HUES64 (cell line): ENCODE measurements at regions not wholly inside any gene's neighbourhood (a gene's known extent, or its start where the extent isn't known, plus 50 kb on each side); places are given as distances from the start of the nearest gene placed in this dataset.

Source experiments
- H3K27ac ChIP-seq: 2 replicates; pipeline ENCODE4 v1.7.0; 2013; ENCODE audit warnings: low read depth, low read length, inconsistent platforms
- H3K27me3 ChIP-seq: 2 replicates; pipeline ENCODE4 v1.6.1; 2013; ENCODE audit warnings: mild to moderate bottlenecking, low read length; ENCODE audit not compliant: insufficient read depth
- H3K36me3 ChIP-seq: 2 replicates; pipeline ENCODE4 v1.6.1; 2013; ENCODE audit warnings: mild to moderate bottlenecking, low read length; ENCODE audit not compliant: insufficient read depth
- H3K4me1 ChIP-seq: 2 replicates; pipeline ENCODE4 v1.6.1; 2013; ENCODE audit warnings: mild to moderate bottlenecking, low read length, moderate library complexity; ENCODE audit not compliant: insufficient read depth
- H3K4me3 ChIP-seq: 2 replicates; pipeline ENCODE4 v1.5.1; 2013; ENCODE audit warnings: mild to moderate bottlenecking, low read length, moderate library complexity
- H3K9ac ChIP-seq: 2 replicates; pipeline ENCODE4 v1.6.1; 2013; ENCODE audit warnings: mild to moderate bottlenecking, low read depth, low read length
- H3K9me3 ChIP-seq: 2 replicates; pipeline ENCODE4 v1.6.1; 2013; ENCODE audit warnings: low read depth, low read length; ENCODE audit not compliant: insufficient read depth
- WGBS: fragments of 150-250, 120-280 bp; methylation state at CpG from one replicate; pipeline ENCODE4 v1.1.7; 2013; ENCODE audit warnings: missing lambda C conversion rate; 5-methylcytosine and 5-hydroxymethylcytosine counted together

DNA sequence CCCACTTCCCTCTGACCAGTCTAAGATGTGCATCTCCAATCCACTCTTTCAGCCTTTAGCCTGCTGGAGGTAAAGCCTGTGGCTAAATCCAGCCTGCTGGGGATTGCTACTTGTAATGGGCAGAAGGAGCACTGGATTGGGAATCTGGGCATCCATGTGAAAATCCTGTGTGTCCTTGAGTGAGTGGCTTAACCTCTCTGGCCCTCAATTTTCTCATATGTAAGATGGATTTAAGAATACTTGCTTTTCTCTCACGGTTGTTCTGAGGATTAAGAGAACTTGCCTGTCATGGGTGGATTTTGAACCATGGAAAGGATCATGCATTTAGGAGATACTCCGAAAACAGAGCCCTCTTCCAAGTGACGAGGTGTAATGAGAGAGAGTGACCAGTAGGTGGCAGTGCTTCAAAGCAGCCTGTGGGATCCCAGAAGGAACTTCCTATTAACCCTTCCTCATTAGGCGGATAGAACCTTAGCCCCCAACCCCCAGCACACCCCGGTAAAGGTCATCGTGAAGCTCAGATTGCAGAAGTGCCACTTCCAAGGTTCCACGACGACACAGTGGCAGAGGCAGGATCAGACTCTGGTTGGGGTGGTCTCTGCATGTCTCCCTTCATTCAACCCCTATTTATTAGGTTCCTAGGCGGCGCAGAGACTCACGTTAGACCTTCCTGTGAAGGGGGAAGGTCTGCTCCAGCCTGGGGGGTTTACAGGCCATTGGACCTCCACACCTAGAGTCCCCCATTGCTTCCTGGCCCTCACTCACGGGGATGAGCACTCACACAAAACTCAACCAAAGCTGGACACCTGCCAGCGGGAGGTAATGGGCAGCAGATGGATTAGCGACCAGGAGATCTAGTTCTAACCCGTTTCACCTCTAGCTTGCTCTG lies 68.7 kb upstream of the ZNF618 start:
- Histone ChIP-seq H3K4me1 (no peaks in the 10 kb centered on the region), H3K9me3 (no peaks in the 10 kb centered on the region), H3K4me3 (no peak overlapping the region), H3K9ac (no peak overlapping the region), H3K36me3 (no peaks in the 10 kb centered on the region), H3K27me3 (no peaks in the 10 kb centered on the region), H3K27ac (no peak overlapping the region)
- 48% methylated on average over 15 of the region's 15 CpGs for WGBS

DNA sequence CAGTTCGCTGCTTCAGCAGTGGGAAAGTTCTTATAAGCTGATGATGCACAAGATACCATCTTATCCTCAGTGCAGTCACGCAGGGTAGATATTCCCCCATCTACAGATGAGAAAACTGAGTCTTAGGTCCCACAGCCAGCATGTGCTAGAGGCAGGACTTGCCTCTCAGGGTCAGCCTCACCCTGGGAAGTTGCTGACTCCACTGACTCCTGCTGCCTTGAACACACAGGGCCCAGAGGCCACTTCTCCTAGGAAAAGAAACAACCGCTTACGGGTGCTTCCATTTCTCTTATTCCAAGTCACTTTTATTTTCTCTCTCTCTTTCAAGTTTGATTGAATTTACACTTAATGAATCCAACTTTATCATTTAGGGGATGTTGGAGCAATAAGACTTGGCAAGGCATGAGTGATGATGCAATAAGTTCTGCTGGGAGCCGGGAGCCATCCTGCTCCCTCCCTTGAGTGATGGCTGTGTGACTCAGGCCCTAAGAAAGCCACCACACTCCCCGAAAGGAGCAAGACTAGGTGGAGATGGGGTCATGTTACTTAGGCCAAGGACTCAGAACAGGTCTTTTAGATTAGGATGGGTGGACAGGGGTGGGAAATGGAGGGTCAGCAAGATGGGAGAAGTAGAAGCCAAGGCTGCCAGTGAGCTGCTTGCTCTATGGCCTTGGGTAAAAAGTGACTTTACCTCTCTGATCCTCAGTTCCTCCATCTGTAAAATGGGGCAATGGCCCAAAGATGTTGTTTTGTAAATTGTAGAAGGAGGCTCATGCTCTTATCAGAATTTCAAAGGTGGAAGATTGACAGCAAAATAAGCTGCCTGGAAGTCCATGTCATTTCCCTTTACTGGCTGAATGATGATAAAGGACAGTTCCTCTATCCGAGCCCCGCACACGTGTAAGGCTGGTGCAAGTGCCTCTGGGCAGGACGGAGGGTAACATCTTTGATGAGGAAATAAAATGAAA lies 67.4 kb upstream of the ZNF618 start:
- no peaks in the 10 kb centered on the region for H3K36me3 ChIP-seq
- H3K27me3 ChIP-seq = no peaks in the 10 kb centered on the region
- H3K27ac ChIP-seq = no peak overlapping the region
- H3K9me3 ChIP-seq = no peaks in the 10 kb centered on the region
- 90% methylated on average over 10 of the region's 10 CpGs for WGBS
- no peaks in the 10 kb centered on the region for H3K4me1 ChIP-seq
- no peak overlapping the region for H3K4me3 ChIP-seq
- no peak overlapping the region for H3K9ac ChIP-seq

DNA sequence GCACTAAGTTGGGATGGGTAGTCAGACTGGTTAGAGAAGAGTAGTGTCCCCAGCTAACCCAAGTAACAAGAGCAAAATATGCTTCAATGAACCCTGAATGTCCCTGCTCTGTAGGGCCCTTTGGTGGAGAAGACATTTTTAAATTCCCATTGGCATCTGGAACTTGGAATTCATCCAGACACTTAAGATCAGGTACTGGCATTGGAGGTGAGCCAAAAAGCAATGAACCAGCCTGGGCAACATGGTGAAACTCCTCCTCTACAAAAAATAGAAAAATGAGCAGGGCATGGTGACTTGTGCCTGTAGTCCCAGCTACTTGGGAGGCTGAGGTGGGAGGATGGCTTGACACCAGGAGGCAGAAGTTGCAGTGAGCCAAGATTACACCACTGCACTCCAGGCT lies 58.9 kb upstream of the ZNF618 start:
- Histone ChIP-seq H3K9ac (no peak overlapping the region), H3K27ac (no peak overlapping the region), H3K36me3 (no peaks in the 10 kb centered on the region)

DNA sequence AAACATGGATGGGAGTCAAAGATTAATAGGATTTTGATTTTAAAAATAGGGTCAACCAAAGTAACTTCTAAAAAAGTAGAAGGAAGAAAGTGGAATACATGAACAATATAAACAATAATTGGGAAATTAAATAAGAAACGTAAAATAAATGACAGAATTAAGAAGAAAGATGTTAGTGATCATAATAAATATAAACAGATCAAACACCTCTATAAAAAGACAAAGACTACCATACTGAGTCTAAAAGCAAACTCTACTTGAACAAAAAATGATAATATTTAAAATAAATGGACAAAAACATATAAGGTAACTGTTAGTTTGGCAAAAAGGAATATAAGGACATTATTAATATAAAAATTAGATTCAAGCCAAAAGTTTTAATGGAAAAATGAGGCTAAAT lies 57.7 kb upstream of the ZNF618 start:
- H3K27ac ChIP-seq = no peak overlapping the region

More for the DNA sequence above, 58.9 kb upstream of the ZNF618 start:
- Histone ChIP-seq H3K4me3 (no peak overlapping the region), H3K27me3 (peaks cover 9% of the 10 kb centered on the region; the same call in 1 of the 2 replicates), H3K4me1 (no peaks in the 10 kb centered on the region), H3K9me3 (no peaks in the 10 kb centered on the region)

DNA sequence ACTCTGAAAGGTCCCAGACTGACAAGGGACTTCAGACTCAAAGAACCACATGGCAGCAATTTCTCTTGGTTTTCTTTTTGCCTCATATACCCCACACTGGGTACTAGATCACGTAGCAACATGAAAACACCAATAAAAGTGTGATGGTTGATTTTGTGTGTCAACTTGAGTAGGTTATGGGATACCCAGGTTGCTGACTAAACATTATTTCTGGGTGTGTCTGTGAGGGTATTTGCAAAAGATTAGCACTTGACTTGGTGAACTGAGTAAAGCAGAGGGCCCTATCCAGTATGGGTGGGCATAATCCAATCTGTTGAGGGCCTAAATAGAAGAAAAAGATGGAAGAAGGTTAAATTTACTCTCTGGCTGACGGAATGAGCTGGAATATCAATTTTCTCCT lies 53.8 kb upstream of the ZNF618 start:
- Histone ChIP-seq H3K36me3 (no peaks in the 10 kb centered on the region), H3K4me3 (no peak overlapping the region), H3K27me3 (peaks cover 9% of the 10 kb centered on the region; the same call in 1 of the 2 replicates), H3K9me3 (no peaks in the 10 kb centered on the region), H3K27ac (no peak overlapping the region), H3K4me1 (no peaks in the 10 kb centered on the region), H3K9ac (no peak overlapping the region)
- 95% methylated on average over 2 of the region's 2 CpGs for WGBS

More for the DNA sequence above, 57.7 kb upstream of the ZNF618 start:
- no peaks in the 10 kb centered on the region for H3K4me1 ChIP-seq
- H3K36me3 ChIP-seq = no peaks in the 10 kb centered on the region
- no peaks in the 10 kb centered on the region for H3K9me3 ChIP-seq
- peaks cover 9% of the 10 kb centered on the region; the same call in 1 of the 2 replicates for H3K27me3 ChIP-seq
- no peak overlapping the region for H3K4me3 ChIP-seq
- no peak overlapping the region for H3K9ac ChIP-seq
- WGBS = no CpG with 5 or more reads among the region's 1 CpG

DNA sequence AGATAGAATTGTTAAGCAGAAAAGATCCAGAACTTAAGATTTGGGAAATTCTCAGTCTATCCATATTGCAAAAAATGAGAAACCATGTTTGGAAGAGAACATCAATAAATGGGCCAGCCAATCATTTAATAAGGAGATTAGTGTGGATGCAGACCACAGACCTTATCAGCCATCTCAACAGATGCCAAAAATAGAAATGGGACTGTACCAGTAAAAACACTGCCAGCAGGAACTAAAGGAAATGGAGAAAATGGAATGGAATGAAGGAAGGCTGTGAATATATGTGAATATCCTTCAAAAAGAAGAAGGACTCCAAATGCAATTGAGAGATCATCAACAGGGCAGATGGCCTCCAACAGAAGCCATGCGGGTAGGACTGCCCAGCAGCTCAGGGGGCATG lies 52.7 kb upstream of the ZNF618 start:
- Histone ChIP-seq H3K27me3 (peaks cover 9% of the 10 kb centered on the region; the same call in 1 of the 2 replicates), H3K9me3 (no peaks in the 10 kb centered on the region), H3K4me3 (no peak overlapping the region), H3K36me3 (no peaks in the 10 kb centered on the region), H3K4me1 (no peaks in the 10 kb centered on the region), H3K27ac (no peak overlapping the region), H3K9ac (no peak overlapping the region)
- WGBS = 89% methylated on average over 1 of the region's 1 CpG
